ENCODE measurements at regions not wholly inside any gene's neighbourhood (a gene's known extent, or its start where the extent isn't known, plus 50 kb on each side); places are given as distances from the start of the nearest gene placed in this dataset.
"Not testable (repeated sequence)": the region's sequence is repeated elsewhere in the genome, so short reads cannot be mapped to it uniquely, and the experiment has no call there.

- no peak overlapping the region for H3K4me3 ChIP-seq
- no peaks in the 10 kb centered on the region for H3K36me3 ChIP-seq
- no peak for DNase-seq
- H3K4me1 ChIP-seq, result peaks cover 7% of the 10 kb centered on the region
- H3K27me3 ChIP-seq (ENCODE audit: low read depth), result no peaks in the 10 kb centered on the region
- intact Hi-C loops (cut with micrococcal nuclease), result no loop called here
- H3K27ac ChIP-seq (replicated peaks), result no peak overlapping the region
- no peak for TF ChIP-seq CTCF (IDR thresholded peaks at IDR 0.05; ENCODE audit: borderline replicate concordance)
- H3K9me3 ChIP-seq (replicated peaks), result no peaks in the 10 kb centered on the region
Measured at GRCh38 chr17:31684901-31685300, 174.1 kb downstream of the COPRS start.

GRCh38 chr17:31680126-31680525, 178.9 kb downstream of the COPRS start:
- intact Hi-C loops (cut with micrococcal nuclease), result no loop called here
- no peak overlapping the region for H3K4me3 ChIP-seq
- H3K36me3 ChIP-seq, result no peaks in the 10 kb centered on the region
- H3K27me3 ChIP-seq (ENCODE audit: low read depth), result no peaks in the 10 kb centered on the region
- no peak for DNase-seq
- H3K9me3 ChIP-seq (replicated peaks), result no peaks in the 10 kb centered on the region
- H3K27ac ChIP-seq (replicated peaks), result no peak overlapping the region
- no peak for TF ChIP-seq CTCF (IDR thresholded peaks at IDR 0.05; ENCODE audit: borderline replicate concordance)
- H3K4me1 ChIP-seq, result peaks cover 14% of the 10 kb centered on the region

- Histone ChIP-seq H3K36me3 (no peaks in the 10 kb centered on the region), H3K9me3 (replicated peaks) (no peaks in the 10 kb centered on the region), H3K4me1 (peaks cover 14% of the 10 kb centered on the region), H3K4me3 (no peak overlapping the region), H3K27me3 (ENCODE audit: low read depth) (no peaks in the 10 kb centered on the region), H3K27ac (replicated peaks) (no peak overlapping the region)
- intact Hi-C loops (cut with micrococcal nuclease), result no loop called here
- no peak for TF ChIP-seq CTCF (IDR thresholded peaks at IDR 0.05; ENCODE audit: borderline replicate concordance)
- no peak for DNase-seq
Measured at GRCh38 chr17:31679667-31680066, 179.4 kb downstream of the COPRS start.

- H3K4me1 ChIP-seq, result peaks cover 14% of the 10 kb centered on the region
- intact Hi-C loops (cut with micrococcal nuclease), result no loop called here
- H3K9me3 ChIP-seq (replicated peaks), result no peaks in the 10 kb centered on the region
- no peak for DNase-seq
- no peak for TF ChIP-seq CTCF (IDR thresholded peaks at IDR 0.05; ENCODE audit: borderline replicate concordance)
- H3K27ac ChIP-seq (replicated peaks), result no peak overlapping the region
- no peaks in the 10 kb centered on the region for H3K36me3 ChIP-seq
- no peaks in the 10 kb centered on the region for H3K27me3 ChIP-seq (ENCODE audit: low read depth)
- no peak overlapping the region for H3K4me3 ChIP-seq
Measured at GRCh38 chr17:31678431-31678830, 180.6 kb downstream of the COPRS start.

- no peak for TF ChIP-seq CTCF (IDR thresholded peaks at IDR 0.05; ENCODE audit: borderline replicate concordance)
- H3K27ac ChIP-seq (replicated peaks), result no peak overlapping the region
- H3K4me3 ChIP-seq, result no peak overlapping the region
- no peaks in the 10 kb centered on the region for H3K27me3 ChIP-seq (ENCODE audit: low read depth)
- H3K36me3 ChIP-seq, result no peaks in the 10 kb centered on the region
- intact Hi-C loops (cut with micrococcal nuclease), result no loop called here
- H3K9me3 ChIP-seq (replicated peaks), result no peaks in the 10 kb centered on the region
- no peak for DNase-seq
- H3K4me1 ChIP-seq, result peaks cover 14% of the 10 kb centered on the region
Measured at GRCh38 chr17:31677681-31678080, 181.4 kb downstream of the COPRS start.

- Histone ChIP-seq H3K4me1 (peaks cover 14% of the 10 kb centered on the region), H3K27me3 (ENCODE audit: low read depth) (no peaks in the 10 kb centered on the region), H3K9me3 (replicated peaks) (no peaks in the 10 kb centered on the region), H3K4me3 (no peak overlapping the region), H3K27ac (replicated peaks) (no peak overlapping the region), H3K36me3 (no peaks in the 10 kb centered on the region)
- no peak for DNase-seq
- TF ChIP-seq CTCF (IDR thresholded peaks at IDR 0.05; ENCODE audit: borderline replicate concordance), result no peak
- intact Hi-C loops (cut with micrococcal nuclease), result no loop called here
Measured at GRCh38 chr17:31677036-31677435, 182.0 kb downstream of the COPRS start.

GRCh38 chr17:31675392-31675791, 183.7 kb downstream of the COPRS start:
- intact Hi-C loops (cut with micrococcal nuclease); H3K36me3 ChIP-seq; DNase-seq; H3K4me3 ChIP-seq; H3K27me3 ChIP-seq (ENCODE audit: low read depth); H3K9me3 ChIP-seq (replicated peaks); H3K27ac ChIP-seq (replicated peaks): not testable (repeated sequence)
- peaks cover 14% of the 10 kb centered on the region for H3K4me1 ChIP-seq
